Mesothelial cell of epicardium (in vitro differentiated cells): ENCODE measurements at regions not wholly inside any gene's neighbourhood (a gene's known extent, or its start where the extent isn't known, plus 50 kb on each side); places are given as distances from the start of the nearest gene placed in this dataset.

Source experiments
- DNase-seq, 2 experiments: peaks; one replicate each; pipeline ENCODE4 v3.0.0; 2021; ENCODE audit warnings: low spot score in 2 of 2; ENCODE audit not compliant: unreplicated experiment in 2 of 2
- H3K27ac Mint-ChIP-seq: 2 replicates; pipeline ENCODE4 v1.8.0; 2021; ENCODE audit warnings: mixed read lengths
- H3K27me3 Mint-ChIP-seq: 2 replicates; pipeline ENCODE4 v1.8.0; 2021; ENCODE audit warnings: low read depth, mixed read lengths
- H3K36me3 Mint-ChIP-seq: 2 replicates; pipeline ENCODE4 v1.8.0; 2021; ENCODE audit warnings: mixed read lengths
- H3K4me1 Mint-ChIP-seq: 2 replicates; pipeline ENCODE4 v1.8.0; 2021; ENCODE audit warnings: mixed read lengths
- H3K4me3 Mint-ChIP-seq: 2 replicates; pipeline ENCODE4 v1.8.0; 2021; ENCODE audit warnings: mild to moderate bottlenecking, moderate library complexity, mixed read lengths
- H3K9me3 Mint-ChIP-seq: 2 replicates; pipeline ENCODE4 v1.8.0; 2021; ENCODE audit warnings: mixed read lengths
- CTCF ChIP-seq: fragments of 200-600 bp; sonication (generic); IDR thresholded peaks from one replicate; pipeline ENCODE4 v1.5.0; 2021; ENCODE audit warnings: antibody characterized with exemption; ENCODE audit not compliant: unreplicated experiment

- TF ChIP-seq CTCF = no peak
- H3K9me3 Mint-ChIP-seq = no peaks in the 10 kb centered on the region
- H3K4me1 Mint-ChIP-seq = peaks cover 18% of the 10 kb centered on the region
- H3K27me3 Mint-ChIP-seq = no peaks in the 10 kb centered on the region
- no peak for DNase-seq
- H3K4me3 Mint-ChIP-seq = no peak overlapping the region
- H3K27ac Mint-ChIP-seq = no peak overlapping the region
- H3K36me3 Mint-ChIP-seq = no peaks in the 10 kb centered on the region
These were observed 70.9 kb upstream of the SPTBN1 start for GRCh38 chr2:54385271-54385670.

GRCh38 chr2:54386585-54386984 lies 69.5 kb upstream of the SPTBN1 start:
- DNase-seq = no peak
- H3K27ac Mint-ChIP-seq = peak overlapping the region; percentile 21
- no peaks in the 10 kb centered on the region for H3K9me3 Mint-ChIP-seq
- TF ChIP-seq CTCF = no peak
- H3K4me3 Mint-ChIP-seq = no peak overlapping the region
- no peaks in the 10 kb centered on the region for H3K27me3 Mint-ChIP-seq
- H3K4me1 Mint-ChIP-seq = peaks cover 18% of the 10 kb centered on the region
- H3K36me3 Mint-ChIP-seq = no peaks in the 10 kb centered on the region

GRCh38 chr2:54387059-54387991 lies 68.8 kb upstream of the SPTBN1 start:
- Mint-ChIP-seq H3K27ac (peak overlapping the region; percentile 67), H3K36me3 (no peaks in the 10 kb centered on the region), H3K9me3 (no peaks in the 10 kb centered on the region), H3K4me3 (no peak overlapping the region), H3K27me3 (no peaks in the 10 kb centered on the region), H3K4me1 (peaks cover 18% of the 10 kb centered on the region)
- DNase-seq = no peak
- peak; percentile 25 for TF ChIP-seq CTCF

- Mint-ChIP-seq H3K36me3 (no peaks in the 10 kb centered on the region), H3K4me1 (peaks cover 18% of the 10 kb centered on the region), H3K9me3 (no peaks in the 10 kb centered on the region), H3K27ac (peak overlapping the region; percentile 64), H3K4me3 (no peak overlapping the region), H3K27me3 (no peaks in the 10 kb centered on the region)
- no peak for DNase-seq
- TF ChIP-seq CTCF = no peak
These were observed 68.1 kb upstream of the SPTBN1 start for GRCh38 chr2:54388076-54388475.

- Mint-ChIP-seq H3K9me3 (peaks cover 4% of the 10 kb centered on the region), H3K4me3 (no peak overlapping the region), H3K27me3 (no peaks in the 10 kb centered on the region), H3K4me1 (peaks cover 6% of the 10 kb centered on the region), H3K27ac (no peak overlapping the region), H3K36me3 (no peaks in the 10 kb centered on the region)
- TF ChIP-seq CTCF = no peak
- DNase-seq = no peak
These were observed 63.4 kb upstream of the SPTBN1 start for GRCh38 chr2:54392555-54393324.
